GOT3 (cell line): ENCODE measurements at regions not wholly inside any gene's neighbourhood (a gene's known extent, or its start where the extent isn't known, plus 50 kb on each side); places are given as distances from the start of the nearest gene placed in this dataset.
"Not testable (repeated sequence)": the region's sequence is repeated elsewhere in the genome, so short reads cannot be mapped to it uniquely, and the experiment has no call there.

ENCODE experiments used
- DNase-seq: peaks from one replicate; lab custom pipeline; 2025; ENCODE audit warnings: mixed read lengths; lab: John Stamatoyannopoulos, UW

DNA sequence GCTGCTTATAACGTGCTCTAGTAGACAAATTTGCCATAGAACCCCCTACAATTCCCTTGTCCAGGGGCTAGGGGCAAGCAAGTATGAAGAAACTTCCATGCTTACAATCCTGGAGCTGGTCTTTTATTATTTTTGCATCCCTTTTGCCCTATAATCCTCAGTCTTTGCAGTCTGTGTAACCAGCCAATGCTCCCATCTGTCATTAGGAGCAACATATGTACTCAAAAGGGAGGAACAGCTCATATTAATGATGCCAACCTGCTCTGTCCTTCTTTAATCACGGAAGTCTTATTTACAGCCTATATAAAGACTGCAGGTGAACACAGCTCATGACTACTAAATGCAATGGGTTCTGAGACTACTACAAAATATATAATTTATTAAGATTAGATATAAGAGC is 263.3 kb downstream of the ZIC1 start:
- DNase-seq: no peak

DNA sequence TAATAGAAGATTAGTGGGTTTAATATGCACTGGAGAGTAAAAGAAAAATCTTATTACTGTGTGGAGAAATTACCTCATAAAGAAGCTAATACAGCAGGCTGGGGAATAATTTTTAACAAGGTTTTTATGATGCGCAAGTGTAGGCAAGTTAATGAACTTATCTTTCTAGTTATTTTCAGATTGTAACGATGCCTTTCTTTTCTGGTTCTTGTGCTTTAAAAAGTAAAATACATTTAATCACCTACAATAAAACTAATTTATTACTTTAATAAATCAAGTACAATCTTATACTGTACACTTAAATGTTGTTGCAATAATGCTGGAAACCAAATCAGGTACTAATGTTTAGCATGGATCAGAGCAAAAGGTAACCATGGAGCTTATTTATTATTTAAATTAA is 266.6 kb downstream of the ZIC1 start:
- DNase-seq: no peak

DNA sequence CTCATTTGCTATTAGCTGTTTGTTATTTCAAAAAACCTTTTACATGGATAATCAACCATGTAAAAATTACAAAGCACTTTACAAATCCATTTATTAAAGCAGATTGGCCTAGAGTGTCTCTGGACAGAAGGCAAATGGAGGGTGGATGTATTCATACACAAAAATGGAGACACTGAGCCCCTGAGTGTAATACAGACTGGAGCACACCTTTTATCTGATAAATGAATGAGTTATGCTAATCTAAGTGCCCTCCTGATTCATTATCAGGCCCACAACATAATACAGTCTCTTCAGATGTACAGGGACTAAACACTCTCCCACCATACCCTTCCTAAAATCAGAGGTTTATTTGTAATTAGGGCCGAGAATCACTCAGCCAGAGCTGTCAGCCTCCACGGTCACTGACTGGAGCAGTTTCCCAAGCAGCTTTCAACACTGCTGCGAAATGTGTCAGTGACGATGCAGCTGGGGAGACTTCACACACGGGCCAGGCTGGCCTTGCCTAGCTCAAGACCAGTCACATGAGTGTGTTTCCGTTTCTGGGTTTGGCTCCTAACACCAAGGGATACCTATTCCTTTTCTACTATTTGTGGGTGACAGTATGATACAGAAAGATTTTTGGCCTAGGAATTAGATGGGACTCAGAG is 271.8 kb downstream of the ZIC1 start:
- no peak for DNase-seq

DNA sequence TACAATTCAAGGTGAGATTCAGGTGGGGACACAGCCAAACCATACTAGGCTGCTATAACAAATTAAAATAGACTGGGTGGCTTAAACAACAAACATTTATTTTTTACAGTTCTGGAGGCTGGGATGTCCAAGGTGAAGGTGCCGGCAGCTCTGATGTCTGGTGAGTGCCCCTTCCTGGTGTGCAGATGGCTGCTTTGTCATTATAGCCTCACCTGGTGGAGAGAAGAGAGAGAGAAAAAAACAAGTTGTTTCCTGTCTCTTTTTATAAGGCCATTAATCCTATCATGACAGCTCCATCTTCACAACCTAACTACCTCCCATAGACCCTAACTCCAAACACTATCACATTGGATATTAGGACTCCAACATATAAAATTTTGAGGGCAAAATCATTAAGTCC is 279.7 kb downstream of the ZIC1 start:
- no peak for DNase-seq

DNA sequence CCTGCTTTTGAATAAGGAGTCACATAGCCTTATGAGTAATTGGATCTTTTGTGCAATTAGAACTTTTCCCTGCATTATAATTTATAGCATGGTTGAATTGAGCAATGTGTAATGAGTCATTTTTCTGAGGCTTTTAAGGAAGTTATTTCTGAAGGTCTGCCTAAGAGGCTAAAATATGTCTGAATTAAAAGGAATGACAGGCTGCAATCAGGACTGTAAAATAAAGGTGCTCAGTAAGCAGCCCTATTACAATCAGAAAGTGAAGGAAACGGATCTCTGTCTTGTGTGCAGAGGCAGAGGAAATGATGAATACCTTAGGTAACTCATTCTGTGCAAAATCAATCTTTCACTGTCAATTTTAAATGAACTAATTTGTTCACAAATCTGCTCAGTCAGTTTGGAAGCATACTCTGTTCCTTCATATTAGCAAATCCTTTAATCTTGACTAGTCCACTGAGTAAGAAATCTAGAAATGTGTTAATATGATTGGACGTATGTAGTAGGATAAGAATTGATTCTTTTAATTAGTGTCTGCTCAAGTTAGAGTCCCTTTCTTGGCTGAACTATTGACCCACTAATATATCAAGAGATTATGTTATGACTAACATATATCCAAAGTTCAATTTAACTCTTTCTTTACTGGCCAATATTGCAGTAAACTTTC is 290.1 kb downstream of the ZIC1 start:
- no peak for DNase-seq

DNA sequence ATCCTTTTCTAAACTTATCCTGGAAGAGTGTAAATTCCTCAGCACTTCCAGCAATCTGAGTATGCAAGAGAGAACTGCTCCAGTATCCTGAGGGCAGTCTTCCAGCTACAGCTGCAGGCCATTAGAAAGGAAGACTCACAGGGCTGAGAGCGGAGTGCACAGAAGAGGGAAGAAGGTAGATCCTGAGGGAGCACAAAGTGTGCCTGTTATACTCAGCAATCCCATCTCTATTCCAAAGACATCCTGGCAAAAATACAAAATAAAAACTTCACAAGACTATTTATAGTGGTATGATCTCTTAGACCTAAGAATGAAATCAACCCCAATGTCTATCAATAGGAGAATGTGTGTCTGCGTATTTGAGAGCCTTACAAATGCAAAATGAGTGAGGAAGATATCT is 292.0 kb downstream of the ZIC1 start:
- no peak for DNase-seq

DNA sequence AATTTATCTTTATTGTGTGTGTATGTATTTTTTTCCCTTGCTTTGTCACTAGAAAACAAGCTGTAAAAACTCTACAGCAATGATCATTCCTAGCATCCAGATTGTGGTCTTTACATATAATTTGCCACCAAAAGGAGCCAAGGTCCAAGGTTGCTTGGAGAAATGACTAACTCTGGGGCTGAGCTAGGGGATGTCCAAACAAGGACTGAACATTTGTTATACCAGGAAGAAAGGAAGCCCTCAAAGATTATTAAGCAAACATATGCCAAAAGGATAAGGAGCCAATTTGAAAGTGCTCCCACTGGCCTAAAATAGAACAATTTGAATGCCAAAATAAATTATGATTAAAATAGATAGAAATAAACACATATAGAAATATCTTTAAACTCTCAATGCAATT is 293.3 kb downstream of the ZIC1 start:
- DNase-seq: no peak

DNA sequence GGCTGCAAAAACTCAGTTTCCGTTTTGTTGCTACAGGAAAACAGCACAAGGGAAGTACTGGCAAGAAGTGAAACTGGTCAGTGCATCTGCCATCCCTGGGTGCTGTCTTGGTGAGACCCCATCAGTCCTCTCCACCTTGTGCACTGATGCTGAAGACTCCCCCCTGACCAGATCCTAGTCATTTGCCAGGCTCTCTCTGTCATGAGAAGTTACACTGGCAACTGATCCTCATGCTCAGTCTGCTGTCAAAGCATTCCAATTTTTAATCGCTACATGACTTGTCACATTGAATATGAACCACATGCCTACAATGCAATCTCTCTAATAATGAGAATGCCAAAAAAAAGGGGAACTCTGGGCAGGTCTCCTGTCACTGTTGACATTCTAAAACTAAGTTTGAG is 296.5 kb downstream of the ZIC1 start:
- DNase-seq: no peak

DNA sequence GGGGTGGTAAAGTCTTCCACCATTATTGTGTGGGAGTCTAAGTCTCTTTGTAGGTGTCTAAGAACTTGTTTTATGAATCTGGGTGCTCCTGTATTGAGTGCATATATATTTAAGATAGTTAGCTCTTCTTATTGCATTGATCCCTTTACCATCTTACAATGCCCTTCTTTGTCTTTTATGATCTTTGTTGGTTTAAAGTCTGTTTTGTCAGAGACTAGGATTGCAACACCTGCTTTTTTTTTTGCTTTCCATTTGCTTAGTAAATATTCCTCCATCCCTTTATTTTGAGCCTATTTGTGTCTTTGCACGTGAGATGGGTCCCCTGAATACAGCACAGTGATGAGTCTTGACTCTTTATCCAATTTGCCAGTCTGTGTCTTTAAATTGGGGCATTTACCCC is 301.6 kb downstream of the ZIC1 start:
- not testable (repeated sequence) for DNase-seq

DNA sequence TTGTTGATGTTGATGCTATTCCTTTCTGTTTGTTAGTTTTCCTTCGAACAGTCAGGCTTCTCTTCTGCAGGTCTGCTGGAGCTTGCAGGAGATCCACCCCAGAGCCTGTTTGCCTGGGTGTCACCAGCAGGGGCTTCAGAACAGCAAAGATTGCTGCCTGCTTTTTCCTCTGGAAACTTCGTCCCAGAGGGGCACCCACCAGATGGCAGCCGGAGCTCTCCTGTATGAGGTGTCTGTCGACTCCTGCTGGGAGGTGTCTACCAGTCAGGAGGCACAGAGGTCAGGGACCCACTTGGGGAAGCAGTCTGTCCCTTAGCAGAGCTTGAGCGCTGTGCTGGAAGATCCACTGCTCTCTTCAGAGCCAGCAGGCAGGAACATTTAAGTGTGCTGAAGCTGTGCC is 303.2 kb downstream of the ZIC1 start:
- no peak for DNase-seq

DNA sequence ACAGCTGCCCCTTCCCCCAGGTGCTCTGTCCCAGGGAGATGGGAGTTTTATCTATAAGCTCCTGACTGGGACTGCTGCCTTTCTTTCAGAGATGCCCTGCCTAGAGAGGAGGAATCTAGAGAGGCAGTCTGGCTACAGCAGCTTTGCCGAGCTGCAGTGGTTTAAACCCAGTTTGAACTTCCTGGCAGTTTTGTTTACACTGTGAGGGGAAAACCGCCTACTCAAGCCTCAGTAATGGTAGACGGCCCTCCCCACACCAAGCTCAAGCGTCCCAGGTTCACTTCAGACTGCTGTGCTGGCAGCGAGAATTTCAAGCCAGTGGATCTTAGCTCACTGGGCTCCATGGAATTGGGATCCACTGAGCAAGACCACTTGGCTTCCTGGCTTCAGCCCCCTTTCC is 303.6 kb downstream of the ZIC1 start:
- not testable (repeated sequence) for DNase-seq

DNA sequence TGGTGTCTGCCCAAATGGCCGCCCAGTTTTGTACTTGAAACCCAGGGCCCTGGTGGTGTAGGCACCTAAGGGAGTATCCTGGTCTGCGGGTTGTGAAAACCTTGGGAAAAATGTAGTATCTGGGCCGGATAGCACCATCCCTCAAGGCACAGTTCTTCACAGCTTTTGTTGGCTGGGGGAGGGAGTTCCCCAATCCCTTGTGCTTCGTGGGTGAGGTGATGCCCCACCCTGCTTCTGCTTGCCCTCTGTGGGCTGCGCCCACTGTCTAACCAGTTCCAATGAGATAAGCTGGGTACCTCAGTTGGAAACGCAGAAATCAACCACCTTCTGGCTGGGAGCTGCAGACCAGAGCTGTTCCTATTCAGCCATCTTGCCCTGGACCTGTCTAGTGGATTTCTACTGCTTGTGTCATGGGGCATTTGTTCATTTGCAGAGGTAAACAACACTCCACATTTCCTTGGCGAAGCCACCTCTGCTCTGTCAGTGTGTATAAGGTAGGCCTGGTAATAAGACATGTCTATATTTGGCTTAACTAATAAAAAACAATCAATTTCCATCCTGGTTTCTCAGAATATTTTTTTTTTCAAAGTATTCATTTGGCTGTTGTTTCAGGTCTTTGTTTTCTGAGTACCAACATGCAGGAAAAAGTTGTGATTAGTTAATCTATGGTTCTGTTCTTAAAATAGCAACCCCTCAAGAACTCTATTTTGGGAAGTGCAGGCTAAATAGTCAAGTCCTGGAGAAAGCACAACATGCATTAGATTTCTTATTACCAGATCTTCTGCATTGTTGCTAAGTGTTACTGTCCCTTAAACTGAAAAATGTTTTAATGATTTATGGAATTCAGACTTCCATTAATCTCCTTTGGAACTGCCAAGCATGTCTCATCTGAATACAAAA is 304.3 kb downstream of the ZIC1 start:
- no peak for DNase-seq

DNA sequence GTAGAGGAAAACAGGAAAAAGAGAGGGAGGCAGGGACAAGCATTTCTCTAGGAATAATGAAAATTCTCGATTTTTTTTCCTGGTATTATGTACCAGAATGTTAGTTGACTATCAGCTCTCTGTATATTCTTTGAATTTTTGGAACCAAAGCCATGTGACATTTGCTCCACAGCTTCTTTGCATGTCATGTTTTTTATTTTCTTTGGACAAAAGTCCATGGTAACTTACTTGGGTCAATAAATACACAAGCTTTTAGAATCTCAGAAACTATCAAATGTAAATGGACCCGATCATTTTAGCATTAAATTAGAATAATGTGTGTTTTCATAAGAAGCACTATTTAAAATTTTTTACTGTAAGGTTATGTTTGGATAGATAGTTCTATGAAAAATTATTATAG is 320.5 kb downstream of the ZIC1 start:
- no peak for DNase-seq

DNA sequence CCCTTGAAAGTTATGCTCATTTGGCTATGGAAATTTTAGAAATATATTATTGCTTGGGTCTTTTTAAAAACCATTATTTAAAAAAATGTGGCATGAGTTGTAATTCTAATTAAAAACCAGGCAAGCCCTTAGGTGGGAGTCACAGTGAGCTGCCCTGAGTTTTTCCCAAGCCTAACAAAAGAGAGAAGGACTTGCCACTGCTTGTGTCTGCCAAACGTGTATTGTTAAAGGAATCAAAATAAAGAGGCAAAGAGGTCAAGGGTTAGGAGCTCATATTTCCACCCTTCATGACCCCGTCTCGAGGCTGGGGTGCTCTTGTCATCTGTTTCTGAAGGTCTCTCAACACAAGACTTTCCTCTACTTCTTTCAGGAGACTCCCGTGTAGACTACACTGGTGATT is 321.1 kb downstream of the ZIC1 start:
- no peak for DNase-seq

DNA sequence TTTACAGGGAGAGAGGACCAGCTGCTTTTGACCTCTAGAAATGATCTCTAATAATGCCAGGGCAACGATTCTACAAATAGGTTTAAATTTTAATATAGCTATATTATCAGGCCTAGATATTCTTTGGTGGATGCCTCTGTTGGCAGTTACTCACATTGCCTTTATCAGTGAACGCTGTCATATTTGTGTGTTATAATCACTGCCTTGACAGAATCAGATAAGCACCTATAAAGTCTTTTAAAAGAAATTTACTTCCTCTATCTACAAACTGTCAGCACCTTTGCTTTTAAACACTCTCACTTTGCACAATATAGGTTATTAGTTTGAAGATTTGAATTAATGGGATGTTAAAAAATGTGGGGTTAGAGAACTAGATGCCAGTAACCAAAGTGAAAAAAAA is 324.1 kb downstream of the ZIC1 start:
- no peak for DNase-seq

DNA sequence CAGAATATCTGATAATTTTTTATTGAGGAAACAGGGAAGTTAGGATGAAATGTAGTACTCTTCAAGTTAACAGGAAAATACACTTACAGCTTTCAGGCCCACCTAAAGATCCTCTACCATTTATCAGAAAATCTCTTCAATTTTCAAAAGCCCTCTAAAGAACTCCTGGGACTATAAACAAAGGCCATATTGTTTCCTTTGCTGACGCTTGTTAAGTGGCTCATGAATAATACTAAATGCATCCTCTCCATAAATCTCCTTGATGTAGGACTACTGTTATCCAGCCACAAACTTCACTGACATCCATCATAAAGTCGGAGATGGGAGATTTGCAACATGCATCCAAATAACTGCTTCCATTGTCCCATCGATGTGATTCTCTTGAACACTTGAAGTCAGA is 326.5 kb downstream of the ZIC1 start:
- DNase-seq: no peak

DNA sequence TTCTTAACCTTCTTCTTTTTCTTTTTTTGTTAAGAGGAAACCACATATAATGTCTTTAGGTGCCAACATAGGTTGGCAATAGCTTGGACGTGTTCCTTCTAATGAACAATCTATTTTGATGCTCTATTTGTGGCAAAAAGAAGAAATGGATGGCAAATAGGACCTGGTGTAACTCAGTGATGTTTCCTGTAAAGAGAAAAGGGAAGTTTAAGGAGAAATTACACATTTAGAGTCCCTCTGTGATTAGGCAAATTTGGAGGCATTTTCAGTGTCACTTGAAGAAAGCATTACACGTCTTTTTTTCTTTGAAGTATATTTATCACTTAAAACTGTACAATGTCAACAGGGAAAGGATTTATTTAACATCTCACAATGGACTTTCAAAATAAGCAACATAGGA is 327.1 kb downstream of the ZIC1 start:
- DNase-seq: no peak

DNA sequence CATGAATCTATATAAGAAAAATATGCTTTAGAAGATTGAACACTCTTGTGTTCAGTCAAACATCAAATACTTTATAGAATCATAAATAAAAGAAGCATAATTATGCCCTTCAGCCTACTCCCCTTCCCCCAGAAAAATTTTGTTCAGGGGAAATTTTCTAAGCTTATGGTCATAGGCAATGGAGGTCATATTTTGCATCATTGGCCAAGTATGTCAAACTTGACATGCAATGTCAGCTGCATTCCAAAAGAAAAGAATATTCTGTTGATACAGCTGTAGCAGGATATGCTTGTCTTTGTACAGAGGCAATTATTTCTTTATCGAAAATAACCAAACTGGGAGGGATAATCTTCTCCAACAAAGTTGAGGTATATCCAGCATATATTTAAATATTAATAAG is 328.2 kb downstream of the ZIC1 start:
- DNase-seq: no peak

DNA sequence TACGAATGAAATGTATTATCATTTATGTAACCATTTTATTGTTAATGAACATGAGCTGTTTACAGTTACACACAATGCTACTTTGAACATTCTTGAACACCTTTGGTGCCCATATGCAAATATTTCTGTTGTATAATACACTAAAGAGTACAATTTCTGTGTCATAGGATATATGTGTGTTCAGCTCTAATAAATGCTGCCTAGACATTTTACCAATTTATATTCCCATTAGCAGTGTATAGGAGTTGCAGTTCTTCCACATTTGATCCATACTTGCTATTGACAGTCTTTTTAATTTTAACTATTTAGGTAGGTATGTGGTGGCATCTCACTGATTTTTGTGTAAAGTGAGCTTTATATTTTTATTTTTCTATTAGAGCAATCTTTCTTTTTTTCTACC is 331.8 kb downstream of the ZIC1 start:
- DNase-seq: no peak

DNA sequence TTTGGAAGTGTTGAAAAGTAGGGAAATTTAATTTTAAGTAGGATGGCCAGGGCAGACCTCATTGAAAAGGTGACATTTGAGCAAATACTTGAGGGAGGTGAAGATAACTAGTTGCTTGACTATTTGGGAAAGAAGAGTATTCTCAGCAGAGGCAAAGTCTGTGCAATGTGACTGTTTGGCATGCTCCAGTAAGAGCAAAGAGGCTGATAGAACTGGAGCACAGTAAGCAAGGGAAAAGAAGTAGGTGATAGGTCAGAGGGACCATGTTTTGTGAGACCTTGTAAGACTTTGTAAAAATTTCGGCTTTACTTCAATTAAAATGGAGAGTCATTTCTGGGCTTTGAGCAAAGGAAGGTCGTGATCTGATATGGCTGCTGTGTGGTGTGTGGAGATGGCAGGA is 335.8 kb downstream of the ZIC1 start:
- DNase-seq: no peak

DNA sequence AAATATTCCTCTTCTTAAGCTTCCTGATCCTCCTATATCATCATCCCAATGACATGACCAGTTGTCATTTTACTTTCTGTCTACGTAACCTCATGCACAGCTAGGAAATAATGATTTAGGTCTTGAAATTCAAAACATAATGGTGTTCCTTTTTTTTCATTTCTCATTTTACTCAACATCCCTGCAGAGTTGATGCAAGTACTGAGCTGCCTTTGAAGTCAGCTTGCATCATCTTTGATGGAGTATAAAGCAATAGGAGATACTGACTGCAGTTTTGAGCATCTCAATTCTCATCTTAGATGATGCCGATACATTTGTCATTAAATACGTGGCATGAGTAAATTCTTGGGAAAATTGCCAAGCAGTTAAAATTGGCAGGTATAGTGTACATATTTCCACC is 346.1 kb downstream of the ZIC1 start:
- DNase-seq: no peak

DNA sequence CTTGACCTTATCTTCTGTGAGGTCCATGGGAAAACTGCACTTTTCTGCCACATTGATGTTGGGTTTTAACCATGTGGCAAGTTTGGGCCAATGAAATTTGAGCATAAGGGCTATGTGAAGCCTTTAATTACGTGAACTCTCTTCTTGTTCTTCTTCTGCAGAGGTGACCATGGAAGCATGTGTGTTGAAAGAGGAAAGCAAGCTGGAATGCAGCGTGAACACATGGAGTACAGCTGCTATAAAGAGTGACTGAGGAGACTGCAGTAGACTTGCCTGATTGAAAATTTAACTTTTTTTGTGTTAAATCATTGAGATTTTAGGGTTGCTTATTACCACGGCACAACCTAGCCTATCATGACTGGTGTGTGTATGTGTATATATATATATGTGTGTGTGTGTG is 347.3 kb downstream of the ZIC1 start:
- DNase-seq: no peak

DNA sequence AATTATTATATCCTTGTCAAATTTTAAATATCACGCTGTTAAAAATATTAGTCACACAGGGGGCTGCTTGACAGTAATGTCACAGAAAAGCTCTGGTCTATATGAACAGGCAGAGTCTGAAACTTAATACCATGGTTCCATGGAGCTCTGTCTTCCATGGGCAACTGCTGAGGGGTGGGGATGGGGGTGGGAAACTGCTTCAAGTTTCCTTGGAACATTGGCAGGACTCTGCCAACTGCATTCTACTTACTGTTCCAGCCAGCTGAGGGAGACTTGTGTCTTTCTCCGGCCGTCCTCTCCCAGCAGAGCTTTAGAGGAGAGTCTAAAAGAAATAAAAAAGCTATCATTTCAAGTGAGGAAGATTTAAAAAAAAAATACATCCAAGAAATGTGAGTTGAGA is 348.7 kb downstream of the ZIC1 start:
- DNase-seq: no peak
